H9 (cell line): ENCODE measurements at regions not wholly inside any gene's neighbourhood (a gene's known extent, or its start where the extent isn't known, plus 50 kb on each side); places are given as distances from the start of the nearest gene placed in this dataset.

Experiments
- DNase-seq: peaks from one replicate; pipeline ENCODE4 v3.0.0-alpha.2; 2017
- H2AFZ ChIP-seq: one replicate; pipeline ENCODE4 v1.6.1; 2013; ENCODE audit warnings: mild to moderate bottlenecking, low read length, control low read depth, moderate library complexity
- H2AK5ac ChIP-seq: 2 replicates; pipeline ENCODE4 v1.6.1; 2013; ENCODE audit warnings: low read length, control low read depth, mixed read lengths; ENCODE audit not compliant: insufficient read length
- H2BK120ac ChIP-seq: one replicate; pipeline ENCODE4 v1.6.1; 2013; ENCODE audit warnings: low read depth, mild to moderate bottlenecking, low read length, control low read depth, inconsistent platforms; ENCODE audit not compliant: poor library complexity, severe bottlenecking
- H2BK12ac ChIP-seq: 2 replicates; pipeline ENCODE4 v1.6.1; 2013; ENCODE audit warnings: low read length, control low read depth, mixed read lengths, low read depth; ENCODE audit not compliant: insufficient read length
- H2BK15ac ChIP-seq: 2 replicates; pipeline ENCODE4 v1.6.1; 2013; ENCODE audit warnings: low read depth, low read length, control low read depth
- H2BK20ac ChIP-seq: one replicate; pipeline ENCODE4 v1.6.1; 2013; ENCODE audit warnings: low read depth, mild to moderate bottlenecking, low read length, control low read depth, inconsistent platforms; ENCODE audit not compliant: poor library complexity, severe bottlenecking
- H2BK5ac ChIP-seq: 2 replicates; pipeline ENCODE4 v1.6.1; 2013; ENCODE audit warnings: low read length, control low read depth, mixed read lengths; ENCODE audit not compliant: insufficient read length
- H3K14ac ChIP-seq: 2 replicates; pipeline ENCODE4 v1.6.1; 2013; ENCODE audit warnings: low read length, control low read depth; ENCODE audit not compliant: insufficient read depth
- H3K18ac ChIP-seq: 2 replicates; pipeline ENCODE4 v1.6.1; 2013; ENCODE audit warnings: low read depth, mild to moderate bottlenecking, mixed read lengths, low read length, control low read depth; ENCODE audit not compliant: insufficient read length
- H3K23ac ChIP-seq: 2 replicates; pipeline ENCODE4 v1.6.1; 2013; ENCODE audit warnings: low read length, control low read depth, mixed read lengths, low read depth; ENCODE audit not compliant: insufficient read length
- H3K23me2 ChIP-seq: 2 replicates; pipeline ENCODE4 v1.6.1; 2013; ENCODE audit warnings: low read depth, mild to moderate bottlenecking, mixed read lengths, low read length, control low read depth; ENCODE audit not compliant: insufficient read length, poor library complexity, severe bottlenecking
- H3K27ac ChIP-seq: 2 replicates; pipeline ENCODE4 v1.5.1; 2013; ENCODE audit warnings: low read length, control low read depth, mixed read lengths, low read depth; ENCODE audit not compliant: insufficient read length
- H3K27me3 ChIP-seq: 2 replicates; pipeline ENCODE4 v1.6.1; 2013; ENCODE audit warnings: low read length, control low read depth, inconsistent platforms; ENCODE audit not compliant: insufficient read depth
- H3K4ac ChIP-seq: 2 replicates; pipeline ENCODE4 v1.6.1; 2013; ENCODE audit warnings: low read depth, mild to moderate bottlenecking, control low read depth, inconsistent platforms, low read length, moderate library complexity
- H3K4me1 ChIP-seq: 2 replicates; pipeline ENCODE4 v1.6.1; 2013; ENCODE audit warnings: low read length, control low read depth, inconsistent platforms; ENCODE audit not compliant: insufficient read depth
- H3K4me2 ChIP-seq: 2 replicates; pipeline ENCODE4 v1.6.1; 2013; ENCODE audit warnings: low read length, control low read depth, mixed read lengths; ENCODE audit not compliant: insufficient read length, insufficient read depth
- H3K56ac ChIP-seq: 2 replicates; pipeline ENCODE4 v1.6.1; 2013; ENCODE audit warnings: low read depth, mild to moderate bottlenecking, mixed read lengths, low read length, control low read depth; ENCODE audit not compliant: insufficient read length
- H3K79me1 ChIP-seq: 2 replicates; pipeline ENCODE4 v1.6.1; 2013; ENCODE audit warnings: low read depth, mild to moderate bottlenecking, moderate library complexity, low read length, control low read depth, inconsistent platforms; ENCODE audit not compliant: insufficient read depth, poor library complexity, severe bottlenecking
- H3K79me2 ChIP-seq: 2 replicates; pipeline ENCODE4 v1.6.1; 2013; ENCODE audit warnings: low read length, control low read depth, inconsistent platforms; ENCODE audit not compliant: insufficient read depth
- H3K9ac ChIP-seq: 2 replicates; pipeline ENCODE4 v1.6.1; 2013; ENCODE audit warnings: low read length, control low read depth, mixed read lengths; ENCODE audit not compliant: insufficient read length; ENCODE audit errors: extremely low read depth
- H3K9me3 ChIP-seq: one replicate; pipeline ENCODE4 v1.6.1; 2013; ENCODE audit warnings: low read depth, low read length, inconsistent platforms; ENCODE audit not compliant: control insufficient read depth
- H3T11ph ChIP-seq: one replicate; pipeline ENCODE4 v1.6.1; 2013; ENCODE audit warnings: mild to moderate bottlenecking, low read length, control low read depth, inconsistent platforms
- H4K20me1 ChIP-seq: one replicate; pipeline ENCODE4 v1.6.1; 2013; ENCODE audit not compliant: control insufficient read depth, insufficient read length, insufficient read depth
- H4K5ac ChIP-seq: 2 replicates; pipeline ENCODE4 v1.6.1; 2013; ENCODE audit warnings: low read depth, mild to moderate bottlenecking, mixed read lengths, low read length, control low read depth; ENCODE audit not compliant: insufficient read length
- H4K8ac ChIP-seq: replicated peaks from 2 replicates; pipeline ENCODE4 v1.6.1; 2013; ENCODE audit warnings: low read length, control low read depth, mixed read lengths, low read depth; ENCODE audit not compliant: insufficient read length
- H4K91ac ChIP-seq: 2 replicates; pipeline ENCODE4 v1.6.1; 2013; ENCODE audit warnings: low read depth, mild to moderate bottlenecking, moderate library complexity, mixed read lengths, low read length, control low read depth; ENCODE audit not compliant: insufficient read length
- H3K27ac Mint-ChIP-seq, 3 experiments: 2 replicates in 2 of 3; 3 replicates in 1 of 3; pipeline ENCODE4 v1.8.0; 2020 to 2021; ENCODE audit warnings: mixed read lengths in 3 of 3, mild to moderate bottlenecking in 1 of 3, moderate library complexity in 1 of 3
- H3K27me3 Mint-ChIP-seq: 2 replicates; pipeline ENCODE4 v1.8.0; 2021; ENCODE audit warnings: low read depth, mild to moderate bottlenecking, moderate library complexity, mixed read lengths
- H3K36me3 Mint-ChIP-seq, 3 experiments: 2 replicates in 2 of 3; 3 replicates in 1 of 3; pipeline ENCODE4 v1.8.0; 2020 to 2021; ENCODE audit warnings: low read depth in 3 of 3, mixed read lengths in 3 of 3; ENCODE audit not compliant: insufficient read depth in 1 of 3
- H3K4me1 Mint-ChIP-seq, 2 experiments: 2 replicates each; pipeline ENCODE4 v1.8.0; 2020; ENCODE audit warnings: mixed read lengths in 2 of 2
- H3K4me3 Mint-ChIP-seq, 2 experiments: 2 replicates in 1 of 2; 3 replicates in 1 of 2; pipeline ENCODE4 v1.8.0; 2020 to 2021; ENCODE audit warnings: mild to moderate bottlenecking in 2 of 2, mixed read lengths in 2 of 2, moderate library complexity in 1 of 2
- H3K9me3 Mint-ChIP-seq, 2 experiments: 2 replicates in 1 of 2; 3 replicates in 1 of 2; pipeline ENCODE4 v1.8.0; 2020; ENCODE audit warnings: mild to moderate bottlenecking in 2 of 2, mixed read lengths in 2 of 2, moderate library complexity in 1 of 2
- CTCF ChIP-seq: fragments of 200-600 bp; sonication (generic); conservative IDR thresholded peaks from 3 replicates; pipeline ENCODE4 v1.8.0; 2021; ENCODE audit warnings: antibody characterized with exemption, mild to moderate bottlenecking

- Mint-ChIP-seq H3K4me3 (no peak overlapping the region), H3K4me1 (no peaks in the 10 kb centered on the region), H3K36me3 (no peaks in the 10 kb centered on the region), H3K27me3 (no peaks in the 10 kb centered on the region), H3K27ac (no peak overlapping the region), H3K9me3 (0 out of 5 replicates have a peak, but pooled peaks cover 0 to 2% of the 10 kb centered on the region in 2 experiments)
- H3K9ac ChIP-seq = no peak overlapping the region
- H2BK20ac ChIP-seq = no peak overlapping the region
- no peaks in the 10 kb centered on the region for H3K79me1 ChIP-seq
- no peak overlapping the region for H3K23ac ChIP-seq
- H2BK12ac ChIP-seq = no peak overlapping the region
- H2BK5ac ChIP-seq = no peak overlapping the region
- H2BK120ac ChIP-seq = no peak overlapping the region
- no peak overlapping the region for H3T11ph ChIP-seq
- H2BK15ac ChIP-seq = no peak overlapping the region
- H3K79me2 ChIP-seq = no peaks in the 10 kb centered on the region
- H4K5ac ChIP-seq = no peak overlapping the region
- H3K56ac ChIP-seq = no peak overlapping the region
- no peak overlapping the region for H2AFZ ChIP-seq
- H3K27me3 ChIP-seq = no peaks in the 10 kb centered on the region
- no peak overlapping the region for H3K18ac ChIP-seq
- H3K4ac ChIP-seq = no peak overlapping the region
- no peak overlapping the region for H3K27ac ChIP-seq
- H4K91ac ChIP-seq = no peak overlapping the region
- no peak for DNase-seq
- no peak overlapping the region for H2AK5ac ChIP-seq
- H3K4me1 ChIP-seq = no peaks in the 10 kb centered on the region
- no peaks in the 10 kb centered on the region for H3K9me3 ChIP-seq
- no peak overlapping the region for H3K4me2 ChIP-seq
- H4K8ac ChIP-seq = no peak overlapping the region
- no peak overlapping the region for H3K14ac ChIP-seq
- no peaks in the 10 kb centered on the region for H3K23me2 ChIP-seq
- TF ChIP-seq CTCF = no peak
- H4K20me1 ChIP-seq = no peaks in the 10 kb centered on the region
Measured at GRCh38 chr3:5554245-5554747, 366.8 kb downstream of the EDEM1 start.
